ENCODE measurements at regions not wholly inside any gene's neighbourhood (a gene's known extent, or its start where the extent isn't known, plus 50 kb on each side); places are given as distances from the start of the nearest gene placed in this dataset.

- no peak for TF ChIP-seq CTCF (IDR thresholded peaks at IDR 0.05)
- no peak for TF ChIP-seq EZH2 (IDR thresholded peaks at IDR 0.05)
Observed at GRCh38 chr6:155709262-155709661, 253.6 kb upstream of the NOX3 start.

Measured in neural progenitor cell (in vitro differentiated cells).